ENCODE measurements at regions not wholly inside any gene's neighbourhood (a gene's known extent, or its start where the extent isn't known, plus 50 kb on each side); places are given as distances from the start of the nearest gene placed in this dataset.

DNA sequence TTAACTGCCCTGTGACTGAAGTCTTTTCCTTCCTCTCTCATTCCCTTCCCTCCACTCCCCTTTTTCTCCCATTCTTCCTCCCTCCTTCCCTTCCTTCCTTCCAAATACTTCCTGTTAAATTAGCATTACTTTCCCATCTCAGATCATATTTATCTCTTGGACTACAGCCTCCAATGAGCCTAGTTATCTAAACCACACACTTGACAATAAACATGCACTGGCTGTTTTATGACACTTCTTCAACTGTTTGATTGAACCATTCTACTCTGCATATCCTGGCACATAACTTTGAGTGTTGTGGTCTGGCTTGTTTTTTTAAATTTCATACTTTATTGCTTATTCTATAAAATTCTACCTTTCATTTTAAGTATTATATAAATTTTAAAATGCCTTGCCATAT is 1860.8 kb upstream of the LRRTM1 start:
- Mint-ChIP-seq H3K4me3 (no peak overlapping the region), H3K27me3 (no peaks in the 10 kb centered on the region), H3K4me1 (ENCODE audit: low read depth) (no peaks in the 10 kb centered on the region), H3K27ac (no peak overlapping the region), H3K36me3 (ENCODE audit: low read depth) (no peaks in the 10 kb centered on the region), H3K9me3 (peaks cover 4% of the 10 kb centered on the region)
- Histone ChIP-seq H3K9me3 (ENCODE audit: control insufficient read depth in 1 of 2, insufficient read depth in 1 of 2, low read length in 2 of 2) (no peaks in the 10 kb centered on the region), H3K4me1 (ENCODE audit: insufficient read depth, low read length) (no peaks in the 10 kb centered on the region), H3K36me3 (ENCODE audit: insufficient read depth, low read length) (no peaks in the 10 kb centered on the region), H3K27ac (ENCODE audit: low read depth in 1 of 2, low read length in 2 of 2) (no peak overlapping the region), H3K4me3 (ENCODE audit: low read length) (no peak overlapping the region), H3K27me3 (ENCODE audit: control insufficient read depth in 1 of 2, insufficient read depth in 2 of 2, low read length in 2 of 2) (no peaks in the 10 kb centered on the region)
- no peak for DNase-seq
- TF ChIP-seq, protein P1, sequence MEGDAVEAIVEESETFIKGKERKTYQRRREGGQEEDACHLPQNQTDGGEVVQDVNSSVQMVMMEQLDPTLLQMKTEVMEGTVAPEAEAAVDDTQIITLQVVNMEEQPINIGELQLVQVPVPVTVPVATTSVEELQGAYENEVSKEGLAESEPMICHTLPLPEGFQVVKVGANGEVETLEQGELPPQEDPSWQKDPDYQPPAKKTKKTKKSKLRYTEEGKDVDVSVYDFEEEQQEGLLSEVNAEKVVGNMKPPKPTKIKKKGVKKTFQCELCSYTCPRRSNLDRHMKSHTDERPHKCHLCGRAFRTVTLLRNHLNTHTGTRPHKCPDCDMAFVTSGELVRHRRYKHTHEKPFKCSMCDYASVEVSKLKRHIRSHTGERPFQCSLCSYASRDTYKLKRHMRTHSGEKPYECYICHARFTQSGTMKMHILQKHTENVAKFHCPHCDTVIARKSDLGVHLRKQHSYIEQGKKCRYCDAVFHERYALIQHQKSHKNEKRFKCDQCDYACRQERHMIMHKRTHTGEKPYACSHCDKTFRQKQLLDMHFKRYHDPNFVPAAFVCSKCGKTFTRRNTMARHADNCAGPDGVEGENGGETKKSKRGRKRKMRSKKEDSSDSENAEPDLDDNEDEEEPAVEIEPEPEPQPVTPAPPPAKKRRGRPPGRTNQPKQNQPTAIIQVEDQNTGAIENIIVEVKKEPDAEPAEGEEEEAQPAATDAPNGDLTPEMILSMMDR (IDR thresholded peaks at IDR 0.05) = no peak
- POLR2A ChIA-PET = no interaction called here
- CTCF ChIA-PET = no interaction called here
- intact Hi-C loops (cut with DNase I, micrococcal nuclease) = no loop called here
- ATAC-seq (ENCODE audit: poor library complexity) = no peak

DNA sequence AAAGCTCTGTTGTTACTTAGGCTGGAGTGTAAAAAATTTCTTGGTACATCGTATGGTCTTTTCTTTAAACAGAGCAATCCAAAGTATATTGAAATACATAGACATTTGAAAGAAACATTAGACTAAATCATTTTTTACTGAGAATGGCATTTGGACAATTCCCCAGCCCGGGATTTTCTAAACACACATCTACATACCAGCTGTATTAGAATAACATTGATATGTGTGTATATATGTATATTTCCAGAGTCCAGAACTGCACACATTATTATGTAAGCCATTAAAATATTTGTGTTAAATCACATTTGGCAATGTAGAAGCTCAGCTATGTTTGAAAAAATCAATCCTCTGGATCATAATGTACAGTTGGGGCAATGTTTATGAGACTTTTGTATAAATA is 1853.6 kb upstream of the LRRTM1 start:
- Mint-ChIP-seq H3K4me1 (ENCODE audit: low read depth) (no peaks in the 10 kb centered on the region), H3K4me3 (no peak overlapping the region), H3K27ac (no peak overlapping the region), H3K36me3 (ENCODE audit: low read depth) (no peaks in the 10 kb centered on the region), H3K27me3 (no peaks in the 10 kb centered on the region), H3K9me3 (peaks cover 6% of the 10 kb centered on the region)
- ChIA-PET POLR2A (no interaction called here), CTCF (no interaction called here)
- TF ChIP-seq, protein P1 (IDR thresholded peaks at IDR 0.05) = no peak
- no peaks in the 10 kb centered on the region for H3K27me3 ChIP-seq (ENCODE audit: control insufficient read depth in 1 of 2, insufficient read depth in 2 of 2, low read length in 2 of 2)
- no peak for ATAC-seq (ENCODE audit: poor library complexity)
- DNase-seq = no peak
- peaks cover 0 to 3% of the 10 kb centered on the region in 2 experiments for H3K9me3 ChIP-seq (ENCODE audit: control insufficient read depth in 1 of 2, insufficient read depth in 1 of 2, low read length in 2 of 2)
- no peaks in the 10 kb centered on the region for H3K4me1 ChIP-seq (ENCODE audit: insufficient read depth, low read length)
- intact Hi-C loops (cut with DNase I, micrococcal nuclease) = loop anchor here in 1 of 2 experiments (2.0 kb wide), 1 partner anchor 69 kb away; no protein-coding TSS in a partner anchor
- no peak overlapping the region for H3K27ac ChIP-seq (ENCODE audit: low read depth in 1 of 2, low read length in 2 of 2)
- no peaks in the 10 kb centered on the region for H3K36me3 ChIP-seq (ENCODE audit: insufficient read depth, low read length)
- no peak overlapping the region for H3K4me3 ChIP-seq (ENCODE audit: low read length)

DNA sequence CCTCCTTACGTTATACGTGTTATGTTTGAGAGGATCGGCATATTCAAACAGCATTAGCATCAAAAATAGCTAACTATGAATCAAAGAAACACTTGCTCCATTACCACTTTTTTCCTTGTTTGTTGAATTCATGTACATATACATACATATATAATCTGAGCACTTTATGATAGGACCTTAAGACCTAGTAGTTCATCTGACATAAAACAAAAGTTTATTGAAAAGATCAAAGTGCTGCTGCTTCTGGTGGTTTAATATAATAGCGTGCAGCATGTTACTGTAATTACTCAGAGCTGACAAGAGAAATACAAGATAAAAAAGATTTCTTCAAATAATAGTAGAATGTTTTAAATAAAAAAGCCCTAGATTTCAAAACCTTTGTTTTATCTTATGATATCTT is 1850.9 kb upstream of the LRRTM1 start:
- intact Hi-C loops (cut with DNase I, micrococcal nuclease) = no loop called here
- Mint-ChIP-seq H3K4me1 (ENCODE audit: low read depth) (no peaks in the 10 kb centered on the region), H3K27me3 (no peaks in the 10 kb centered on the region), H3K9me3 (peaks cover 4% of the 10 kb centered on the region), H3K36me3 (ENCODE audit: low read depth) (no peaks in the 10 kb centered on the region), H3K4me3 (no peak overlapping the region), H3K27ac (no peak overlapping the region)
- DNase-seq (no peak), ATAC-seq (ENCODE audit: poor library complexity) (no peak)
- TF ChIP-seq, protein P1 (IDR thresholded peaks at IDR 0.05) = no peak
- no peaks in the 10 kb centered on the region for H3K27me3 ChIP-seq (ENCODE audit: control insufficient read depth in 1 of 2, insufficient read depth in 2 of 2, low read length in 2 of 2)
- H3K4me1 ChIP-seq (ENCODE audit: insufficient read depth, low read length) = no peaks in the 10 kb centered on the region
- no peak overlapping the region for H3K27ac ChIP-seq (ENCODE audit: low read depth in 1 of 2, low read length in 2 of 2)
- no peaks in the 10 kb centered on the region for H3K36me3 ChIP-seq (ENCODE audit: insufficient read depth, low read length)
- ChIA-PET POLR2A (no interaction called here), CTCF (no interaction called here)
- peaks cover 0 to 3% of the 10 kb centered on the region in 2 experiments for H3K9me3 ChIP-seq (ENCODE audit: control insufficient read depth in 1 of 2, insufficient read depth in 1 of 2, low read length in 2 of 2)
- no peak overlapping the region for H3K4me3 ChIP-seq (ENCODE audit: low read length)
